ENCODE measurements at regions not wholly inside any gene's neighbourhood (a gene's known extent, or its start where the extent isn't known, plus 50 kb on each side); places are given as distances from the start of the nearest gene placed in this dataset.

GRCh38 chr22:22158207-22158816 lies 86.3 kb upstream of the VPREB1 start:
- no peak for TF ChIP-seq POLR2A (IDR thresholded peaks at IDR 0.05; ENCODE audit: extremely low read depth, insufficient read length)
- no peak for TF ChIP-seq MYC (IDR thresholded peaks at IDR 0.05; ENCODE audit: low read depth, low read length)
- TF ChIP-seq CTCF (IDR thresholded peaks at IDR 0.05; ENCODE audit: low read depth, low read length): no peak
- TF ChIP-seq MAX (IDR thresholded peaks at IDR 0.05; ENCODE audit: low read depth, low read length): no peak
- H3K4me3 ChIP-seq (ENCODE audit: low read depth, low read length): no peak overlapping the region
- DNase-seq (ENCODE audit: low read depth): no peak

GRCh38 chr22:22157348-22157725 lies 87.2 kb upstream of the VPREB1 start:
- DNase-seq (ENCODE audit: low read depth): no peak
- no peak for TF ChIP-seq CTCF (IDR thresholded peaks at IDR 0.05; ENCODE audit: low read depth, low read length)
- H3K4me3 ChIP-seq (ENCODE audit: low read depth, low read length): no peak overlapping the region

GRCh38 chr22:22156716-22157347 lies 87.8 kb upstream of the VPREB1 start:
- TF ChIP-seq CTCF (IDR thresholded peaks at IDR 0.05; ENCODE audit: low read depth, low read length) (peak; percentile 70), POLR2A (IDR thresholded peaks at IDR 0.05; ENCODE audit: extremely low read depth, insufficient read length) (no peak)
- no peak overlapping the region for H3K4me3 ChIP-seq (ENCODE audit: low read depth, low read length)
- DNase-seq (ENCODE audit: low read depth): peak; percentile 84

GRCh38 chr22:22156348-22156715 lies 88.3 kb upstream of the VPREB1 start:
- DNase-seq (ENCODE audit: low read depth): no peak
- TF ChIP-seq MYC (IDR thresholded peaks at IDR 0.05; ENCODE audit: low read depth, low read length) (no peak), MAX (IDR thresholded peaks at IDR 0.05; ENCODE audit: low read depth, low read length) (no peak), POLR2A (IDR thresholded peaks at IDR 0.05; ENCODE audit: extremely low read depth, insufficient read length) (no peak), CTCF (IDR thresholded peaks at IDR 0.05; ENCODE audit: low read depth, low read length) (no peak)
- H3K4me3 ChIP-seq (ENCODE audit: low read depth, low read length): no peak overlapping the region

GRCh38 chr22:22155607-22156006 lies 89.0 kb upstream of the VPREB1 start:
- TF ChIP-seq MYC (IDR thresholded peaks at IDR 0.05; ENCODE audit: low read depth, low read length): no peak
- no peak for TF ChIP-seq MAX (IDR thresholded peaks at IDR 0.05; ENCODE audit: low read depth, low read length)
- TF ChIP-seq POLR2A (IDR thresholded peaks at IDR 0.05; ENCODE audit: extremely low read depth, insufficient read length): no peak
- TF ChIP-seq CTCF (IDR thresholded peaks at IDR 0.05; ENCODE audit: low read depth, low read length): no peak
- DNase-seq (ENCODE audit: low read depth): no peak
- H3K4me3 ChIP-seq (ENCODE audit: low read depth, low read length): no peak overlapping the region

GRCh38 chr22:22155146-22155545 lies 89.4 kb upstream of the VPREB1 start:
- no peak overlapping the region for H3K4me3 ChIP-seq (ENCODE audit: low read depth, low read length)
- no peak for TF ChIP-seq MYC (IDR thresholded peaks at IDR 0.05; ENCODE audit: low read depth, low read length)
- no peak for TF ChIP-seq POLR2A (IDR thresholded peaks at IDR 0.05; ENCODE audit: extremely low read depth, insufficient read length)
- TF ChIP-seq MAX (IDR thresholded peaks at IDR 0.05; ENCODE audit: low read depth, low read length): no peak
- TF ChIP-seq CTCF (IDR thresholded peaks at IDR 0.05; ENCODE audit: low read depth, low read length): no peak
- no peak for DNase-seq (ENCODE audit: low read depth)
